B cell (primary cell): ENCODE measurements at regions not wholly inside any gene's neighbourhood (a gene's known extent, or its start where the extent isn't known, plus 50 kb on each side); places are given as distances from the start of the nearest gene placed in this dataset.

Experiments
- ATAC-seq: fragments of 200-7000 bp; cut with Tn5 transposase; one replicate; pipeline ENCODE4 v1.10.0; 2021; ENCODE audit warnings: low read depth, mild to moderate bottlenecking, moderate number of reproducible peaks, moderate library complexity
- CTCF ChIA-PET: fragments of 350-600 bp; sonication (Branson Sonifier 250); formaldehyde crosslinking; loops from one replicate; lab custom pipeline; 2021; ENCODE audit warnings: antibody characterized with exemption, inconsistent platforms; lab: Charles Lee
- POLR2A ChIA-PET: fragments of 350-600 bp; sonication (Branson Sonifier 250); formaldehyde crosslinking; loops from one replicate; lab custom pipeline; 2021; ENCODE audit warnings: antibody characterized with exemption; lab: Charles Lee
- DNase-seq: peaks from one replicate; pipeline ENCODE4 v3.0.0; 2013
- H2AFZ ChIP-seq: 2 replicates; pipeline ENCODE4 v1.6.1; 2012; ENCODE audit warnings: mild to moderate bottlenecking, low read depth, low read length; ENCODE audit not compliant: insufficient read depth, poor library complexity, severe bottlenecking
- H3K27ac ChIP-seq, 2 donors: 1 replicate in 1 of 2; 2 replicates in 1 of 2; pipeline ENCODE4 v1.5.1; 2012 to 2013; ENCODE audit warnings: low read length in 2 of 2, mild to moderate bottlenecking in 2 of 2, moderate library complexity in 1 of 2
- H3K27me3 ChIP-seq, 4 experiments: fragments of 200-600 bp in 1 of 4; sonication (generic) in 1 of 4; replicated peaks in 1 of 4; 1 replicate in 2 of 4; 2 replicates in 2 of 4; pipeline versions ENCODE4 v1.6.1 to v1.7.0; 2013 to 2016; ENCODE audit warnings: low read length in 3 of 4, mild to moderate bottlenecking in 2 of 4, mixed read lengths in 1 of 4, moderate library complexity in 1 of 4; ENCODE audit not compliant: insufficient read depth in 4 of 4, control insufficient read depth in 3 of 4; ENCODE audit errors: control extremely low read depth in 1 of 4
- H3K36me3 ChIP-seq, 2 experiments: replicated peaks in 1 of 2; 1 replicate in 1 of 2; 2 replicates in 1 of 2; pipeline versions ENCODE4 v1.6.1 to v1.7.1; 2013; ENCODE audit warnings: low read length in 1 of 2; ENCODE audit not compliant: insufficient read depth in 2 of 2, control insufficient read depth in 1 of 2; ENCODE audit errors: control extremely low read depth in 1 of 2, extremely low read depth in 1 of 2
- H3K4me1 ChIP-seq, 2 donors: fragments of 200-600 bp in 1 of 2; sonication (generic) in 1 of 2; 1 replicate in 1 of 2; 2 replicates in 1 of 2; pipeline versions ENCODE4 v1.5.1 to v1.6.1; 2013 to 2017; ENCODE audit warnings: low read length in 2 of 2; ENCODE audit not compliant: control insufficient read depth in 2 of 2, insufficient read depth in 2 of 2
- H3K4me2 ChIP-seq: replicated peaks from 2 replicates; pipeline ENCODE3; 2012; ENCODE audit warnings: mild to moderate bottlenecking, low read depth, low read length; ENCODE audit not compliant: poor library complexity, severe bottlenecking
- H3K4me3 ChIP-seq, 5 experiments: fragments of 200-600 bp in 1 of 5; sonication (generic) in 1 of 5; 1 replicate in 3 of 5; 2 replicates in 2 of 5; pipeline versions ENCODE4 v1.5.1 to v1.7.0; 2011 to 2016; ENCODE audit warnings: low read length in 4 of 5, mild to moderate bottlenecking in 4 of 5, low read depth in 2 of 5, control low read depth in 1 of 5, moderate library complexity in 1 of 5; ENCODE audit not compliant: insufficient read depth in 1 of 5; ENCODE audit errors: control extremely low read depth in 1 of 5, extremely low read depth in 1 of 5
- H3K79me2 ChIP-seq: fragments of 200-600 bp; sonication (generic); one replicate; pipeline ENCODE4 v1.6.0; 2016; ENCODE audit warnings: low read length; ENCODE audit not compliant: control insufficient read depth, insufficient read depth
- H3K9ac ChIP-seq: fragments of 200-600 bp; sonication (generic); 2 replicates; pipeline ENCODE4 v1.6.1; 2017; ENCODE audit warnings: mild to moderate bottlenecking, low read length, moderate library complexity
- H3K9me3 ChIP-seq, 3 donors: one replicate each; pipeline versions ENCODE4 v1.6.1 to v1.7.1; 2013; ENCODE audit warnings: low read length in 2 of 3; ENCODE audit not compliant: control insufficient read depth in 2 of 3, insufficient read depth in 1 of 3; ENCODE audit errors: control extremely low read depth in 1 of 3
- H4K20me1 ChIP-seq: 2 replicates; pipeline ENCODE4 v1.6.0; 2012; ENCODE audit warnings: mild to moderate bottlenecking, low read length; ENCODE audit not compliant: insufficient read depth, control insufficient read depth, poor library complexity, severe bottlenecking
- H3K27ac Mint-ChIP-seq: one replicate; pipeline ENCODE4 v1.8.0; 2021; ENCODE audit warnings: mixed read lengths
- H3K27me3 Mint-ChIP-seq: one replicate; pipeline ENCODE4 v1.8.0; 2021; ENCODE audit warnings: mixed read lengths
- H3K4me1 Mint-ChIP-seq: one replicate; pipeline ENCODE4 v1.8.0; 2021; ENCODE audit warnings: mixed read lengths
- H3K4me3 Mint-ChIP-seq: one replicate; pipeline ENCODE4 v1.8.0; 2021; ENCODE audit warnings: mixed read lengths
- H3K9me3 Mint-ChIP-seq: one replicate; pipeline ENCODE4 v1.8.0; 2022; ENCODE audit warnings: mixed read lengths; ENCODE audit not compliant: insufficient read depth
- CTCF ChIP-seq: fragments of 200-600 bp; IDR thresholded peaks from one replicate; pipeline ENCODE4 v1.8.0; 2022; ENCODE audit warnings: antibody characterized with exemption, mild to moderate bottlenecking
- EZH2 ChIP-seq: IDR thresholded peaks from 2 replicates; pipeline ENCODE4 v1.6.1; 2012; ENCODE audit warnings: borderline replicate concordance, low read depth, mild to moderate bottlenecking, moderate library complexity, low read length; ENCODE audit not compliant: insufficient read depth, poor library complexity, severe bottlenecking
- WGBS: methylation state at CpG from one replicate; pipeline ENCODE4 v1.1.5; 2013; ENCODE audit warnings: missing lambda C conversion rate; ENCODE audit not compliant: insufficient coverage; 5-methylcytosine and 5-hydroxymethylcytosine counted together
- intact Hi-C: fragments of 100-400 bp; cut with micrococcal nuclease; formaldehyde crosslinking; loops from one replicate; pipeline ENCODE4 v1.10.0; 2022

GRCh38 chr3:28188686-28189085, 52.7 kb upstream of the CMC1 start:
- Mint-ChIP-seq H3K27ac (no peak overlapping the region), H3K27me3 (peaks cover 8% of the 10 kb centered on the region), H3K4me1 (no peaks in the 10 kb centered on the region), H3K9me3 (no peaks in the 10 kb centered on the region), H3K4me3 (no peak overlapping the region)
- Histone ChIP-seq H3K9me3 (no peaks in the 10 kb centered on the region), H3K4me3 (no peak overlapping the region), H2AFZ (no peak overlapping the region), H3K9ac (no peak overlapping the region), H3K4me1 (no peaks in the 10 kb centered on the region), H4K20me1 (no peaks in the 10 kb centered on the region), H3K27ac (no peak overlapping the region), H3K36me3 (no peaks in the 10 kb centered on the region), H3K4me2 (no peak overlapping the region), H3K27me3 (no peaks in the 10 kb centered on the region), H3K79me2 (no peaks in the 10 kb centered on the region)
- ATAC-seq, result no peak
- DNase-seq, result no peak
- intact Hi-C loops, result no loop called here
- ChIA-PET CTCF (no interaction called here), POLR2A (no interaction called here)
- WGBS, result no CpG with 5 or more reads among the region's 2 CpGs
- TF ChIP-seq EZH2 (no peak), CTCF (no peak)

GRCh38 chr3:28191363-28191762, 50.1 kb upstream of the CMC1 start:
- no peak overlapping the region for H3K27ac ChIP-seq
- no peaks in the 10 kb centered on the region for H3K4me1 ChIP-seq
- intact Hi-C loops, result no loop called here
- H2AFZ ChIP-seq, result no peak overlapping the region
- no peak overlapping the region for H3K4me3 ChIP-seq
- no peaks in the 10 kb centered on the region for H3K9me3 Mint-ChIP-seq
- ChIA-PET CTCF (no interaction called here), POLR2A (no interaction called here)
- H3K4me3 Mint-ChIP-seq, result no peak overlapping the region
- no peaks in the 10 kb centered on the region for H3K79me2 ChIP-seq
- TF ChIP-seq EZH2, result no peak
- H3K4me1 Mint-ChIP-seq, result no peaks in the 10 kb centered on the region
- no peaks in the 10 kb centered on the region for H3K36me3 ChIP-seq
- H3K27me3 Mint-ChIP-seq, result peaks cover 5% of the 10 kb centered on the region
- DNase-seq (no peak), ATAC-seq (no peak)
- H3K9me3 ChIP-seq, result no peaks in the 10 kb centered on the region
- H3K27me3 ChIP-seq, result no peaks in the 10 kb centered on the region
- H3K27ac Mint-ChIP-seq, result no peak overlapping the region
- no peak overlapping the region for H3K9ac ChIP-seq
- no peaks in the 10 kb centered on the region for H4K20me1 ChIP-seq
- WGBS, result no CpG with 5 or more reads among the region's 2 CpGs
- no peak overlapping the region for H3K4me2 ChIP-seq
